H4 (cell line): ENCODE measurements at regions not wholly inside any gene's neighbourhood (a gene's known extent, or its start where the extent isn't known, plus 50 kb on each side); places are given as distances from the start of the nearest gene placed in this dataset.
A peak's percentile ranks its signal among the peaks of the same experiment; 100 is the strongest.

ENCODE experiments used
- DNase-seq: peaks from one replicate; pipeline ENCODE4 v3.0.0-alpha.2; 2015; ENCODE audit warnings: low spot score

- no peak for DNase-seq
These were observed 835.6 kb upstream of the SLIT2 start for GRCh38 chr4:19416146-19416545.

DNA sequence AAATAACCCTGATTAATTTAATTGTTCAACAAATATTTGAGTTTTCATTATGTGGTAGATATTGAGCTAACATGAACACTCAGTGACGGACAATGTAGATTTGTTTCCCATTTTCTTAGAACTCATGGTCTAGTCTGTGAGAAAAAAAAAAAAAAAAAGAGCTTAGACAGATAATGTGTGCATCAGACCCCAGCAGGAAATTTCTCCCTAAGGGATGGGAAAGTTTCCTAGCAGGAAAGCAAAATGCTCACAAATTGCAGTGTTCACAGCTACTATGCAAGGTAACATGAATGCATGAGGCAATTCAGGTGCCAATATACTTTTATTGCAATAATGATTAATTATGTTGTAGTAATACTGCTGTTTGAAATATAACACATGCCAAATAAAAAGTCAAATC is 843.2 kb upstream of the SLIT2 start:
- no peak for DNase-seq

DNA sequence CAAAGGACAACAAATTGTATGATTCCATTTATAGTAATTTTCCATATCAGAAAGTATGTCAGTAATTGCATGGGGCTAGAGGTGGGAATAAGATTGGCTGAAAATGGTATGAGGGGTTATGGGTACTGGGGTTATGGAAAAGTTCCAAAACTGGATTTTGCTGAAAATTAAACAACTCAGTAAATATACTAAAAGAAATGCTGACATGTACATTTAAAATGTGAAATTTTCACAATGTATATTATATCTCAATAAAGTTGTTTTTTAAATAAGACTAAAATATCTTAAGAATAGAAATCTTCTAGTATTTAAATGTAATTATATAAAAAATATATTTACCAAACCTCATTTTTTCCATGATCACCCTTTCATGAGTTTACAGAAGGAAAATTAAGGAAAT is 844.9 kb upstream of the SLIT2 start:
- no peak for DNase-seq

DNA sequence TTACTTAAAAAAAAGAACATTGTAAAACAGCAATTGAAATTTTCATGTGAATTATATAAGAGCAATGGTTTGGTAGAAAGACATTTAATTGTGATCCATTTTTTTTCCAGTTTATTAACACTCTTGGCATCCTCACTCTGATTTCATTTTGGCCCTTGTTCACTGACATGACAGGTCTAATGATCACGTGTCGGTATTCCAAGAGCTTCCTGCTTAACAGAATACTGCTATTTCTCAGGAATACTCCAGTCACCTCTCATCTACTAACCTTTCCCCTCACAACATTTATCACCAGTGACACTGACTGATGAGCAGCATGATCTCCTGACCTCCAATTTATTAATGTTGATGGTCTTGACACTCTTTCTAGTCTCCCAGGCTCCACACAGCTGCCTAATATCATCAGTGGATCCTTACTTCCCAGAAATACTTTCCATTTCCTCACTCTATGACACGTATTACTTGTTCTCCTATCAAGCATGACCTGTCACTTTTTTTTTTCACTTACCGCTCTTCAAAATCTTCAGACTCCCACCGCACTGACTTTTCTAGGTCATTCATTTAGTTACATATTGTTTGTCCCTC is 847.8 kb upstream of the SLIT2 start:
- no peak for DNase-seq

DNA sequence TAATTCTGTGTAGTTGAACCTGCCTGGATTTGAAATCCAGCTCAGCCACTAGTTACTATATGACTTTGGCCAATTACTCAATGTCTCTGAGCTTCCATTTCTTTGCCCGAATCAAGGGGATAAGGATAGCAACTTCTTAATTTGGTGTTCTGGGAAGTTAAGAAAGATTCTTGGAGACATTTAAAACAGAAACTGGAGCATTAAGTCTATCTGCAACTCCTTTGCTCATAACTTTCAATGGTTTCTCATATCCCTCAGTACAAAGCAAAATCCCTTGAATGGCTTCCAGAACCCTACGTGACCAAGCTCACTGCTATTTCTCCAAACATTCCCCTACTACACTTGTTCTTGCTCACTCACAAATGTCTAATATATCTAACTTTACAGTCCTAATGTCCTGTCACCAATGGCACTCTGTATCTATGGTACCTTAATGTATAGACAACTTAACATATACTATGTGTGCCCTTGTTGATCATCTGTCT is 849.1 kb upstream of the SLIT2 start:
- DNase-seq: no peak

GRCh38 chr4:19401301-19402080 is 850.2 kb upstream of the SLIT2 start:
- DNase-seq: no peak

GRCh38 chr4:19400820-19401219 is 850.9 kb upstream of the SLIT2 start:
- DNase-seq: no peak

DNA sequence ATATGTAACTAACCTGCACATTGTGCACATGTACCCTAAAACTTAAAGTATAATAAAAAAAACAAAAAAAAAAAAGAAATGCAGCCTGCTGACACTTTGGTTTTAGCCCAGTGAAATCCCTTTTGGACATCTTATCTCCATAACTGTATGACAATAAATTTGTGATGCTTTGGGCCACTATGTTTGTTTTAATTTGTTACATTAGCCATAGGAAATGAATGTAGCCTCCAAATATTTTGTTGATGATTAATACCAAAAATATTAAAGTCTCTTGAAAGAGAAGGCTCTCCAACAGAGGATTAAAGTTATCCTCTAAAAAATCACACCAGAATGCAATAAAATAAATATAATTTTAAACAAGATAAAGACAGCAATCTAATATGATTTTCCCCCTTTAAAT is 852.7 kb upstream of the SLIT2 start:
- DNase-seq: no peak

DNA sequence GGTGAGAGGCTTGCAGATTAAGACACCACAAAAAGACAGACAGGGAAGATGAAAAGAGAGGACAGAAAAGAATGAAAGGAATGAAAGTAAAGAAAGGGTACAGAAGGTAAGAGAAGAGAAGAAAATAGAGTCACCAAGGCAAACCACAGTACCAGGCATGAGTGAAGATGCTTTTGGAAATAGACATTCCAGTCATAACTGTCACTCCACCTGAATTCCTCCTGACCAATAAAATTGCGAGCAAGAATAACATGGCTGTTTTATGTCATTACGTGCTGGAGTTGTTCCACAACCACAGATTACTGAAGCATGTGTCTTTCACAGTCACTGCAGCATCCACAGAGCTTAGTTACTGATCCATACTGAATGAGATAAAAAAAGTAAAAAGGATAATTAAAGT is 864.9 kb upstream of the SLIT2 start:
- no peak for DNase-seq

DNA sequence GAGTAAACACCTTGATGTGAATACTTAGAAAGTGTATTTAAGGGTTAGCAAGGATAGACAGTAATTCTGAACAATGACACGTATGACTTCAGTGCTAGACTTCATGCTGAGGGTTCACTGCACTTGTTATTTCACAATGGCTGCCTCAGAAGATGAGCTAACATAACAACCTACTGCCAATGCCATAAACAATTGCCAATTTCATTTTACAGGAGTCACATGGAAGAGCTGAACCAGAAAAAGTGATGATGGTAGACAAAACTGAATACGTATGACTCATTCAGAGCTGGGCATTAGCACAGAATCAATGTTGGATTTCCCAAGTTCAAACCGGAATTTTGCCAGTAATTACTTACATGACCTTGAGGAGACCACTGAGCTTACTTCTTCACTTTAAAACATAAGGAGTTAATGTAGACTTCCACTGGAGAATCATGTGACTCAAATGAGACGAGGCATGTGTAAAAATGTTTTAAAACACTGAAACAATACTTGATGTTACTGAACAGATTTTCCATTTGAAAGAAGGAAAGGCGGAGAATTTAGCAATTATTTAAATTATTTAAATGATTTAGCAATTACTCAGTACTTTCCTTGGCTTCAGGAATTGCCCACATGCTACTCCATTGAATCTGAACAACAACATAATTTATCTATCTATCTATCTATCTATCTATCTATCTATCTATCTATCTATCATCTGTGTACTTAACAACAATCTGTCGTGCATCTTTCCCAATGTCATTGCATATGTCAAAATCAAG is 868.5 kb upstream of the SLIT2 start:
- peak; percentile 15 for DNase-seq

GRCh38 chr4:19381068-19381467 is 870.6 kb upstream of the SLIT2 start:
- no peak for DNase-seq

DNA sequence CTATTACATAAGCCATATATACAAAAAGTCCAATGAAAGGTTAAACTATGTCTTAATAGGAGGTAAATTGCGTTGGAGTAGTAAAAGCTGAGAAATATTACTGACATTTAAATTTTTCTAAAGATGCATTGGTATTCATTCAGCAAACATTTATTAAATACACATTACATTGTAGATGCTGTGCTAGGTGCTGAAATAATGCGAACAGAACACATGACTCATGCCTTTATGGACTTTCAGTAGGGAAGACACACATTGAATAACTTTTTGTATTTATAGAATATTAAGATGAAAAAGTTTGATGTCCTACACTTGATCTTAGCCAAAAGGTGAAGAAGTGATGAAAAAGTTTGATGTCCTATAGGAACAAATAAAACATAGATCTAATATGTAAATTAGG is 871.1 kb upstream of the SLIT2 start:
- no peak for DNase-seq

- DNase-seq: no peak
These were observed 872.5 kb upstream of the SLIT2 start for GRCh38 chr4:19379191-19379708.

GRCh38 chr4:19375931-19376330 is 875.8 kb upstream of the SLIT2 start:
- DNase-seq: no peak

DNA sequence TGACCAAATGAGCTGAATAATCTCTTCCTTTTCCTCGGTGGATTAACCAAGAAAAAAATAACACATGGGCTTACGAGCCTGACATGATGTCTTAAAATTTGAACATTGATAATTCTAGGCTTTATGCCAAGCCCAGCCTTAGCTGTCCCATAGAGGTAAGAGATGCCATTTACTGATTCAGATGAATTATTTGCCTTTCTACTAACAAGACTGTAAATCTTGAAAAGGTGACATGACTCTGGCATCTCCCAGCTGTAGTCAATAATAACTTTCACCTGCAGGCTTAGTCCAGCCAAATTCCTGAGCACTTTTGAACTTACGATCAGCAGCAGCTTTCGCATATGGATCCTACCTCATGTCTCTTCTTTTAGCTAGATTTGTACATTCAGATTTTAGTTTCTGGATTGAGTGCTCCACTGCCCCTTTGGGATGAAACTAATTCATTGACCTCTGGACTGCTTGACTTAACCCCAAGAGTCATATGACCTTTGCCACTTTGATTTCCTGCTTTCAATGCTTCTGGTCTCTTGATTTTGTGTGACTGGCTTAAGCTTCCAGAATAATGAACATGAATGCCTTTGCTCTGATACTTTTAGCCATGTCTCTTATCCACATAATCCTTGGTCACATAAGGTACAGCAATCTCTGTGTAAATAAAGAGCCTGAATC is 876.4 kb upstream of the SLIT2 start:
- no peak for DNase-seq

DNA sequence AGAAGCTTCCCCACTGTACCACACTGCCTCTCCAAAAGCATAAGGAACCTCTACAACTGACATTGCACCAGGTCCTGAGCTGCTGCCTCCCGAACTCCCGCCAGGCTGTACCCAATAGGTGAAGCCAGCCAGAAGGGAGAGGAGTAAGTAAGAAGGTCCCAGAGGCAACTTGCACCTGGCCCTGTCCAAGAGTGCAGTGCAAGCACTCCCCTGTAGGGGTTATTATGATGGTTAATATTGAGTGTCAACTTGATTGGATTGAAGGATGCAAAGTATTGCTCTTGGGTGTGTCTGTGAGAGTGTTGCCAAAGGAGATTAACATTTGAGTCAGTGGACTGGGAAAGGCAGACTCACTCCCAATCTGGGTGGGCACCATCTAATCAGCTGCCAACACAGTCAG is 879.3 kb upstream of the SLIT2 start:
- no peak for DNase-seq

- DNase-seq: no peak
These were observed 882.9 kb upstream of the SLIT2 start for GRCh38 chr4:19368800-19369199.

DNA sequence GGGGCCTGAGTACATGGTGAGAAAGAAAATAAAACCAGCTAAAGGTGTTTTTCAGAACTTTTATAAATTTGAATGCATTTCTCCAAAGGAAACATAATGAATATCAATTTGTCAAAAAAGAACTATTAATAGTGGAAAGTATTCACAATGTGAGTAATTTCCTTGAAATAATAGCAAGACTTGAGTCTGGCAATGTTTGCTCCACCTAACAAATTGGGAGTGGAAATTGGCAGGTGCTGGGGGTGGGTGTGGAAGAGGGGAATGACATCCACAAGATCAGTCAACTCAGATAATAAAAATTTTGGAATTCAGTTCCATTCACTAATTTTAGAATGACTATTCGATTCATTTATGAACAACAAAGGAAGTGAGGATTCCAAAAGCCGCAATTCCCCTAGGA is 884.8 kb upstream of the SLIT2 start:
- no peak for DNase-seq

DNA sequence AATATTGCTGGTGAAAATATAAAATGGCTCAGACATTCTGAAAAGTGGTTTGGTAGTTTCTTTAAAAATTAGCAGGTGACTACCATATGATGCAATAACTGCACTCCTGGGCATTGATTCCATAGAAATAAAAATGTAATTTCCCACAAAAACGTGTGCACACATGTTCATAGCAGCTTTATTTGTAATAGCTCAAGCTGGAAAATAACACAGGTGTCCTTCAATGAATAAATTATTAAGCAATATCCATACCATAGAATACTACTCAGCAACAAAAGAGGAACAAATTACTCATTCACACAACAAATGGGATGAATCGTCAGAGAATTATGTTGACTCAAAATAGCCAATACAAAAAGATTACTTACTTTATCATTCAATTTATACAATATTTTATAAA is 893.7 kb upstream of the SLIT2 start:
- DNase-seq: no peak

GRCh38 chr4:19349416-19349815 is 902.3 kb upstream of the SLIT2 start:
- no peak for DNase-seq

DNA sequence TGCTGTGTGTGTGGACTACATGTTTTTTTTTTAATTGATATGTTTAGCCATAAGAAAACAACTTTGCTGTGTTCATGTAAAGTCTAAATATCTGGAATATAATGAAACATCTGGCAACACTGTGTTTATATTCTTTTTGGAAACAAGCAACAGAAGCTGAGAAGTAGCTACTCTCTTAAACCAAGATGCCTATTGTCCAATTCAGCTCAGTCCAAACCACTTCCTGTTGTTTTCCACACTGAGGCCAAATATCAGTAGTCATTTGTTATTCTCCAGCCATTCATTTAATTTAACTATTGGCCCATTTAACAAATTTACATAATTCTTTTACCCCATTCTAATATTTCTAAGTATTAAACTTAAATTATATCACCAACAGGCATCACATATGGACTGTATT is 903.0 kb upstream of the SLIT2 start:
- no peak for DNase-seq

GRCh38 chr4:19346636-19347035 is 905.1 kb upstream of the SLIT2 start:
- no peak for DNase-seq
